ENCODE measurements at regions not wholly inside any gene's neighbourhood (a gene's known extent, or its start where the extent isn't known, plus 50 kb on each side); places are given as distances from the start of the nearest gene placed in this dataset.
"Not testable (repeated sequence)": the region's sequence is repeated elsewhere in the genome, so short reads cannot be mapped to it uniquely, and the experiment has no call there.

- H3K4ac ChIP-seq (ENCODE audit: low read depth, low read length); H3K9ac ChIP-seq (ENCODE audit: low read length); H3K23ac ChIP-seq (ENCODE audit: low read length); H3K27me3 ChIP-seq (ENCODE audit: insufficient read depth, low read length); H4K91ac ChIP-seq (ENCODE audit: low read depth, low read length); H3K79me1 ChIP-seq (ENCODE audit: low read length); H2AK5ac ChIP-seq (ENCODE audit: low read length); H3K27ac ChIP-seq (ENCODE audit: low read depth, low read length); H3K36me3 ChIP-seq (ENCODE audit: control insufficient read depth in 1 of 2, insufficient read depth in 2 of 2, low read length in 2 of 2); H3K9me3 ChIP-seq (ENCODE audit: insufficient read depth, low read depth, low read length); H2BK5ac ChIP-seq (ENCODE audit: low read depth, low read length, poor library complexity); DNase-seq; H3K4me3 ChIP-seq (ENCODE audit: low read depth, low read length); H3K14ac ChIP-seq (ENCODE audit: low read length); H4K12ac ChIP-seq (ENCODE audit: low read depth, low read length); H3K4me2 ChIP-seq (ENCODE audit: low read length); H3K4me1 ChIP-seq (ENCODE audit: control insufficient read depth in 1 of 2, insufficient read depth in 2 of 2, low read length in 2 of 2); H4K8ac ChIP-seq (ENCODE audit: low read depth, low read length); H2AFZ ChIP-seq (ENCODE audit: insufficient read depth, low read length, poor library complexity); H2BK120ac ChIP-seq (ENCODE audit: insufficient read depth, low read length, poor library complexity); H3K79me2 ChIP-seq (ENCODE audit: control insufficient read depth, insufficient read depth, low read length, poor library complexity); H2BK12ac ChIP-seq (ENCODE audit: low read length); H3K18ac ChIP-seq (ENCODE audit: low read length): not testable (repeated sequence)
- WGBS (ENCODE audit: extremely low coverage, insufficient coverage, insufficient read length): no CpG with 5 or more reads among the region's 1 CpG
These were observed 205.1 kb downstream of the EBLN2 start for GRCh38 chr3:73266558-73266957.

- not testable (repeated sequence) for H3K79me2 ChIP-seq (ENCODE audit: control insufficient read depth, insufficient read depth, low read length, poor library complexity); H2BK5ac ChIP-seq (ENCODE audit: low read depth, low read length, poor library complexity); H3K23ac ChIP-seq (ENCODE audit: low read length); H3K4ac ChIP-seq (ENCODE audit: low read depth, low read length); H3K79me1 ChIP-seq (ENCODE audit: low read length); H3K27me3 ChIP-seq (ENCODE audit: insufficient read depth, low read length); H3K4me2 ChIP-seq (ENCODE audit: low read length); H3K4me3 ChIP-seq (ENCODE audit: low read depth, low read length); H3K9me3 ChIP-seq (ENCODE audit: insufficient read depth, low read depth, low read length); H3K9ac ChIP-seq (ENCODE audit: low read length); H3K36me3 ChIP-seq (ENCODE audit: control insufficient read depth in 1 of 2, insufficient read depth in 2 of 2, low read length in 2 of 2); H2BK120ac ChIP-seq (ENCODE audit: insufficient read depth, low read length, poor library complexity); H4K8ac ChIP-seq (ENCODE audit: low read depth, low read length); H2BK12ac ChIP-seq (ENCODE audit: low read length); H2AFZ ChIP-seq (ENCODE audit: insufficient read depth, low read length, poor library complexity); H3K14ac ChIP-seq (ENCODE audit: low read length); H3K18ac ChIP-seq (ENCODE audit: low read length); H2AK5ac ChIP-seq (ENCODE audit: low read length); H4K12ac ChIP-seq (ENCODE audit: low read depth, low read length); H4K91ac ChIP-seq (ENCODE audit: low read depth, low read length); H3K27ac ChIP-seq (ENCODE audit: low read depth, low read length); H3K4me1 ChIP-seq (ENCODE audit: control insufficient read depth in 1 of 2, insufficient read depth in 2 of 2, low read length in 2 of 2); DNase-seq
- no CpG with 5 or more reads among the region's 25 CpGs for WGBS (ENCODE audit: extremely low coverage, insufficient coverage, insufficient read length)
These were observed 207.7 kb downstream of the EBLN2 start for GRCh38 chr3:73269126-73269525.

DNA sequence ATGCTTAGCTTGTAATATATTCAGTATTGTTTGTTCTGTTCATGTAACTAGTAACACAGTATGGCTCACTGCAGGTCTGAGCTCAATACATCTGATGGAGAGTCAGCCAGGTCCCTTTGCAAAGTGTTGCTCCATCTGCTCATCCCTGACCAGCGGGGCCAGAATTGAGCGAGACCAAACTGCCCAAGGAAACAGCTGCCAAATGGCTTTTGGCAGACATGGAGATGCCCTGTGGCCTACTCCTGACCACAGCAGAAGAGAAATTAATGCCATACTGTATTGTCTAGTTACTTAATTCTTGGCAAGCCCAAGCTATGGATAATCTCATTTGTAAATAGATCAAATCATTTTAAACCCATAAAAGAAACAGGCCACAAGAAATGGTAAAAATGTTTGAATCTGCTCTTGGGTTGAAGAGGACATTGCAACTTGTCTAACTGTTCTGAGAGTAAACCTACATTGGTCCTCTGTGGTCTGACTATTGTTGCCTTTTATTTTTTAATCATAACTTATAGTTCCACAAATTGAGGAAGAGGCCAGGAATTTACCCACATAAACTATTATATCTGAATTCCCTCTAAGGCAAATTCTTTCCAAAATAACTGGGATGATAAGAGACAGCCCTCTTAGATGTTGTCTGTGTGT is 209.5 kb downstream of the EBLN2 start:
- no peaks in the 10 kb centered on the region for H3K27me3 ChIP-seq (ENCODE audit: insufficient read depth, low read length)
- H3K4me3 ChIP-seq (ENCODE audit: low read depth, low read length): no peak overlapping the region
- H3K9ac ChIP-seq (ENCODE audit: low read length): no peak overlapping the region
- H3K27ac ChIP-seq (ENCODE audit: low read depth, low read length): no peak overlapping the region
- no peak overlapping the region for H3K23ac ChIP-seq (ENCODE audit: low read length)
- H4K12ac ChIP-seq (ENCODE audit: low read depth, low read length): no peak overlapping the region
- no peak overlapping the region for H3K14ac ChIP-seq (ENCODE audit: low read length)
- no peaks in the 10 kb centered on the region for H3K79me1 ChIP-seq (ENCODE audit: low read length)
- WGBS (ENCODE audit: extremely low coverage, insufficient coverage, insufficient read length): no CpG with 5 or more reads among the region's 2 CpGs
- no peak overlapping the region for H3K4me2 ChIP-seq (ENCODE audit: low read length)
- no peak overlapping the region for H3K4ac ChIP-seq (ENCODE audit: low read depth, low read length)
- H3K4me1 ChIP-seq (ENCODE audit: control insufficient read depth in 1 of 2, insufficient read depth in 2 of 2, low read length in 2 of 2): no peaks in the 10 kb centered on the region
- H2BK12ac ChIP-seq (ENCODE audit: low read length): no peak overlapping the region
- no peak overlapping the region for H2BK5ac ChIP-seq (ENCODE audit: low read depth, low read length, poor library complexity)
- no peaks in the 10 kb centered on the region for H3K79me2 ChIP-seq (ENCODE audit: control insufficient read depth, insufficient read depth, low read length, poor library complexity)
- no peaks in the 10 kb centered on the region for H3K9me3 ChIP-seq (ENCODE audit: insufficient read depth, low read depth, low read length)
- H2BK120ac ChIP-seq (ENCODE audit: insufficient read depth, low read length, poor library complexity): no peak overlapping the region
- H4K91ac ChIP-seq (ENCODE audit: low read depth, low read length): no peak overlapping the region
- peak in 1 of 2 donors; percentile 1 for DNase-seq
- no peak overlapping the region for H4K8ac ChIP-seq (ENCODE audit: low read depth, low read length)
- H2AK5ac ChIP-seq (ENCODE audit: low read length): no peak overlapping the region
- no peak overlapping the region for H2AFZ ChIP-seq (ENCODE audit: insufficient read depth, low read length, poor library complexity)
- no peaks in the 10 kb centered on the region for H3K36me3 ChIP-seq (ENCODE audit: control insufficient read depth in 1 of 2, insufficient read depth in 2 of 2, low read length in 2 of 2)
- no peak overlapping the region for H3K18ac ChIP-seq (ENCODE audit: low read length)

- Histone ChIP-seq H3K18ac (ENCODE audit: low read length) (no peak overlapping the region), H3K4me3 (ENCODE audit: low read depth, low read length) (no peak overlapping the region), H3K27ac (ENCODE audit: low read depth, low read length) (no peak overlapping the region), H3K4me1 (ENCODE audit: control insufficient read depth in 1 of 2, insufficient read depth in 2 of 2, low read length in 2 of 2) (no peaks in the 10 kb centered on the region), H4K8ac (ENCODE audit: low read depth, low read length) (no peak overlapping the region), H3K27me3 (ENCODE audit: insufficient read depth, low read length) (no peaks in the 10 kb centered on the region), H3K9me3 (ENCODE audit: insufficient read depth, low read depth, low read length) (no peaks in the 10 kb centered on the region), H2BK5ac (ENCODE audit: low read depth, low read length, poor library complexity) (no peak overlapping the region), H3K9ac (ENCODE audit: low read length) (no peak overlapping the region), H2AK5ac (ENCODE audit: low read length) (no peak overlapping the region), H3K4ac (ENCODE audit: low read depth, low read length) (no peak overlapping the region), H3K79me2 (ENCODE audit: control insufficient read depth, insufficient read depth, low read length, poor library complexity) (no peaks in the 10 kb centered on the region), H2BK120ac (ENCODE audit: insufficient read depth, low read length, poor library complexity) (no peak overlapping the region), H3K4me2 (ENCODE audit: low read length) (no peak overlapping the region), H2AFZ (ENCODE audit: insufficient read depth, low read length, poor library complexity) (no peak overlapping the region), H3K23ac (ENCODE audit: low read length) (no peak overlapping the region), H4K91ac (ENCODE audit: low read depth, low read length) (no peak overlapping the region), H3K14ac (ENCODE audit: low read length) (no peak overlapping the region), H3K79me1 (ENCODE audit: low read length) (no peaks in the 10 kb centered on the region), H2BK12ac (ENCODE audit: low read length) (no peak overlapping the region), H3K36me3 (ENCODE audit: control insufficient read depth in 1 of 2, insufficient read depth in 2 of 2, low read length in 2 of 2) (no peaks in the 10 kb centered on the region), H4K12ac (ENCODE audit: low read depth, low read length) (no peak overlapping the region)
- no peak for DNase-seq
- no CpG with 5 or more reads among the region's 4 CpGs for WGBS (ENCODE audit: extremely low coverage, insufficient coverage, insufficient read length)
These were observed 211.9 kb downstream of the EBLN2 start for GRCh38 chr3:73273341-73273740.

All from trophoblast cell (in vitro differentiated cells and primary cell).